Mesenteric fat pad (tissue), 1 donor: ENCODE measurements at regions not wholly inside any gene's neighbourhood (a gene's known extent, or its start where the extent isn't known, plus 50 kb on each side); places are given as distances from the start of the nearest gene placed in this dataset.
"Not testable (repeated sequence)": the region's sequence is repeated elsewhere in the genome, so short reads cannot be mapped to it uniquely, and the experiment has no call there.

Experiments
- DNase-seq: peaks from one replicate; pipeline ENCODE4 v3.0.0-alpha.2; 2020; ENCODE audit warnings: low spot score
- donor health status: DM: yes; HTN: yes; CAD: no.

- DNase-seq = no peak
Observed at GRCh38 chr2:120528051-120528692, 182.2 kb downstream of the INHBB start.

GRCh38 chr2:120528693-120529076, 182.7 kb downstream of the INHBB start:
- DNase-seq = no peak

DNA sequence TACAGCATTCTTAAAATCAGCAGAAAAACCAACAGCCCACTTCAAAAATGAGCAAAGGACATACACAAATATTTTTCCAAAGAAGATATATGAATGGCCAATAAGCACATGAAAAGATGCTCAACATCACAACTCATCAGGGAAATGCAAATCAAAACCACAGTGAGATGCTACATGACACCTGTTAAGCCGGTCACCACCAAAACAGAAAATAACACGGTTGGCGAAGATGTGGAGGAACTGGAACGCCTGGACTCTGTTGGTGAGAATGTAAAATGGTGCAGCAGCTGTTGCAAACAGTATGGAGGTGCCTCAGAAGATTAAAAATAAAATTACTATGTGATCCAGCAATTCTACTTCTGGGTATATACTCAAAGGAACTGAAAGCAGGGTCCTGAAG, 184.8 kb downstream of the INHBB start:
- DNase-seq = no peak

DNA sequence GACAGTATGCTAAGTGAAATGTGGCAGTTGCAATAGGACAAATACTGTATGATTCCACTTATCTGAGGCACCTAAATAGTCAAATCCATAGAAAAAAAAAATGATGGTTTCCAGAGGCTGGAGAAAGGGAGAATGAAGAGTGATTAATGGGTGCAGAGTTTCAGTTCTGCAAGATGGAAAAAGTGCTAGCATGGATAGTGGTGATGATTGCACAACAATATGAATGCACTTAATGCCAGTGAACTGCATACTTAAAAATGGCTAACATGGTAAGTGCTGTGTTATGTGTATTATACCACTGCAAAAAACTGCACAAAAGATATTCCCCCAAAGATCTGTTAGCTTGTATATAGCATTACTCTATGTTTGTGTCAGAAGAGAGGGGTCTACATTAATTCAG, 185.4 kb downstream of the INHBB start:
- DNase-seq = no peak

DNA sequence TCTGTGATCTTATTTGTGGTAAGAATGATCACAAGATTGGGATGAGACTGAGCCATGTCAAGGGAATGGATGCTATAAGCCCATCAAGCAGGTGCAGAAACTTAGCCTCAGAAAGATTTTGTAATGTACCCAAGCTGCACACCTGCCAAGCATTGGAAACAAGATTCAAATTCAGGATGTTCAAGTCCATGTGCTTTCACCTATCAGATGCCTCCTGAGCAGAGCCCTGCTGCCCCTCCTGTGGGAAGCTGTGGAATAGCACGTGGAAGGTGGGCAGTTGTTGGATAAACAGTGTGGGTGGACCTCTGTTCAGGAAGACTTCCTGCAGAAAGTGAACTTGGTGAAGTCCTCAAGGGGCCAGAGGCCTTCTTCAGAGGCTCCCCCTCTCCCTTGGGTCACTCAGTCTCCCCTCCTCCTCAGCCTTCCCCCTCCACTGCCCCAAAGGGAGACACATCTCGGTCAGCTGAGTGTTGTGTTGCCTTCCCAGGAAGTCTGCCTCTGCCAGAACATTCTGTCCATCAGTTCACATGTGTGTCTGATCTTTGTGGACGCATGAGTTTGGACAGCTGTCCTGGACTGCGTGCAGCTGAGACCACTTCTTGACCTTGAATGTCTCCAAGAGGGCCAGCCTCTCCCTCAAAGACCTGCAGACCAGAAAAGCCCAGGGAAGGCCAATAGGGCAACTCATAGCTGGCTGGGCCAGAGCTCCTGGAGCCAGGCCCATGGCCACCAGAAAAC, 186.1 kb downstream of the INHBB start:
- DNase-seq = no peak

DNA sequence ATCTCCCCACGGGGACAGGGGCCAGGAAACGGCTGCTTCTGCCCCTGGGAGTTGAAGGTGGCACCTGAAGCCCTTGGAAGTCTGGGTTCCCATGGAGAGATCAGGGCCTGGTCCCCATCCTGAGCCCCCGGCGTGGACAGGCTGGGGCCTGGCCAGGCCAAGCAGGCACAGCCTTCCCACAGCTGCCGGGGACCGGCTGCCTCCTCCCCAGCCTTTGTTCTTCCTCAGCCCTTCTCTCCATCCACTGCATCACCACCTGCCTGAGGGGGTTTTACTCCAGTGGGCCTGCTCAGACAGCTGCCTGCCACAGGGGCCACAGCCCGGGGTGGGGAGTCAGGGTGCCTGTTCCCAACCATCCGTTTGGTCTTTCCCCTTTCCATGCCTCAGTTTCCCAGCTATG, 187.7 kb downstream of the INHBB start:
- DNase-seq = no peak

DNA sequence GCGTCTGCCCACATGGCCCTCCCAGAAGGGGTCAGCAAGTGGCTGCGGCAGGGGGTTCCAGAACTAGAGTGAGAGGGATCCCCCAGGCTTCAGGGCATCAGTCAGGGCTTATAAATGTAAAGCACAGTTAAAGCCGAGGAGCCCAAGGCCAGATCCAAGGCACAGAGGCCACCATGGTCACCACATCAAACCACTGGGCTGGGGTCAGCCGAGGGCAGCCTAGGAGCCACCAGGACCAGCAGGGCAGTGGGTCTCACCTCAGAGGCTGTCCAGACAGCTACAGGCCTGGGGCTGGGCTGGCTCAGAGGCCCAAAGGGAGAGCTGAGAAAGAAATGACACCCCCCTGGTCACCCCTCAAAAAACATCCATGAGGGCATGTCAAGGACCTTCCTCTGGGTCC, 188.5 kb downstream of the INHBB start:
- DNase-seq = no peak

GRCh38 chr2:120535081-120535480, 189.1 kb downstream of the INHBB start:
- no peak for DNase-seq

DNA sequence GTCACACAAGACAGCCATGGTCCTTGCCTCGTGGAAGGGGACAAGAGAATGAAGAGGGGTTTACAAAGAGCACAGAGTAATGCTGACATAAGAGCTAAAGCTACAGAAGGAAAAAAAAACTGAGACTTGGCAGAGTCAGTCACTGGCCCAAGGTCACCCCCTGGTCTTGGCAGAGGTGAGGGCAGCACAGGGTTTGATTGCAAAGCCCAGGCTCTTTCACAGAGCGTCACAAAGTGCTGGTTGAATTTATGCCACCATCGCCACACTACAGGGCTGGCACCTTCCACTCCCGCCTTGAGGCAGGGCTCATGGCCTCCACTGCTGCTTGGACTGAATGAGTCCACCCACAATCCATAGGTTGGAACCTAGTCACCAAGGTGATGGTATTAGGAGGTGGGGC, 190.2 kb downstream of the INHBB start:
- DNase-seq = no peak

GRCh38 chr2:120538691-120539423, 192.9 kb downstream of the INHBB start:
- DNase-seq = no peak

DNA sequence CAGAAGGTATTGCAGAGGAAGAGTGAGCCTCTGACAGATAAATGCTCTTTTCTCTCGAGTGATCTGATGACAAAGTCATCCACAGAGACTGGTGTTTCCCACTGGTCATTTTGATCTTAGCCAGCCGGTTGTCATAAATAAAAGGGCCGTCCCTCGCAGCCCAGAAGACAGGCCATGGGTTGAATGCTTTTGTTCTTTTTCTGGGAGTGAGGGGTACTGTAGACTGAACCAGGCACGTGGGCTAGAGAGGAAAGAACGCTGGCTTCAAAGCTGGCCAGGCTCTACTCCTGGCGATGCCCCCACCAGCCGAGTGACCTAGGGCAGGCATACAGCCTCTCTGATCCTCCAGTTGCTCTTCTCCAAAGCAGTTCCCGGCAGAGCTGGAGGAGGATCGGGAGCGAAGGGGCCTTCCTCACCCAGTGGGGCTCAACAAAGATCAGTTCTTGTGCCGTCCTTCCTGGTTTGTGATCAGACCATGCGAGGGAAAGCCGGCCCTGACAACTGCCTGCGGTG, 193.5 kb downstream of the INHBB start:
- no peak for DNase-seq

DNA sequence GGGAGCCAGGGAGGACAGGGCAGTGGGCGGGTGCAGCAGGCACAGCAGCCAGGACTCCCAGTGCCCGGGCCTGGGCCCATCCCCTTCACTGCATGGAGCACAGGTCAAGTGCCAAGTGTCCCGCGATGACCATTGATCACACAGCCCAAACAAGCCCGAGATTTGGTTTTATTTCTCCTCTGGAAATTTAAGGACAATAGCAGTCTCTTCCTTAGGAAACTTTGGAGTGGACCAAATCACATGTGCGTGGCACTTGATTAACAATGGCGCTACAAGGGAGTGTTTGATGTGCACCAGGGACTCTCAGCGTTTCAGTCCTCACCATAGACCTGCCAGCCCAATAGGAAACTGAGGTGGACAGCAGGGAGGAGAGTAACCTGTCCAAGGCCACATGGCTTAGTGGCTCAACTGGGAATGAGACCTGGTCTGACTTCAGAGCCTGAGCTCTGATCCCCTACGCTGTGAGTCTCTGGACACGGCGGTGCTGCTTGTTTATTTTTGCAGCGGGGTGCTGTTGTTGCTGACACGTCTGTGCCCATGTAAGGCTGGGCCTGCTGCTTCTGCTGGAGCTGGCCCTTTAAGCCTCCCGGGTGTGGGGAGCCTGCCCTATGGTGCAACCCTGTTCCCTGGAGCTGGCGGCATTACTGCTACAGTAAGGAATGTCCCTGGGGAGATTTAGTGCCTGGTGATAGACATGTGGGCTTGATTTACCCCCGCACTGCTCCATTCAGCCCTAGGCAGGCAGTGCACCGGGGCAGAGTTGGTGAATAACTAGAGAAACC, 194.2 kb downstream of the INHBB start:
- no peak for DNase-seq

GRCh38 chr2:120540719-120541552, 194.7 kb upstream of the GLI2 start:
- no peak for DNase-seq

- DNase-seq = no peak
Observed at GRCh38 chr2:120541553-120541932, 194.1 kb upstream of the GLI2 start.

DNA sequence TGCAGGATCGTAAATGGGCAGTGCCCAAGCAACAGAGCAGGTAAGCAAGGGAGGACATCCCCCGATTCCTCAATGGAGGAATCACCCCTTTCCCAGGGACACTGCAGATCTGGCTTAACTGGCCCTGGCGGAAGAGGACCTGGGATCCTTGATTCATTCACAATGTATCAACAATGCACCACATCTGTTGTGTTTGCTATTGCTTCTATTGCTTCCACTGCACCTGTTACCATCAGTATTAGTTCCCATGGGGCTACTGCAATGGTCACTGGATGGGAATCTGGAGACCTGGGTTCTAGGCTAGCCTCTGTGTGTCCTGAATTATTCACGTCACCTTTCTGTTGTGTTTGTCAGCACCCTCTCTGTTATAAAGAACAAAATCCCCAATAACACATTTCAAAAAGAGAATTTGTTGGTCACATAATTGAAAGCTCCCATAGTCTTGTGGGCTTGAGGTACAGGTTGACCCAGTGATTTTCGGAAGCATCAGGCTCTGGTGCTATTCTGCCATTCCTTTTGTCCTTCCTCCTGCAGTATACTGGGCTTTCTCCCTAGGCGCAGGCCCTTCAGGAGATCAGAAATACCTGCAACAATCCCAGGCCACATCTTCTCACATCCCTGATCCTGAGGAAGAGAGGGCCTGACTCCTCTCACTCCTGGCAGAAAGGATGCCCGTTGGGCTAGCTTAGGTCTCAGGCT, 193.5 kb upstream of the GLI2 start:
- no peak for DNase-seq

DNA sequence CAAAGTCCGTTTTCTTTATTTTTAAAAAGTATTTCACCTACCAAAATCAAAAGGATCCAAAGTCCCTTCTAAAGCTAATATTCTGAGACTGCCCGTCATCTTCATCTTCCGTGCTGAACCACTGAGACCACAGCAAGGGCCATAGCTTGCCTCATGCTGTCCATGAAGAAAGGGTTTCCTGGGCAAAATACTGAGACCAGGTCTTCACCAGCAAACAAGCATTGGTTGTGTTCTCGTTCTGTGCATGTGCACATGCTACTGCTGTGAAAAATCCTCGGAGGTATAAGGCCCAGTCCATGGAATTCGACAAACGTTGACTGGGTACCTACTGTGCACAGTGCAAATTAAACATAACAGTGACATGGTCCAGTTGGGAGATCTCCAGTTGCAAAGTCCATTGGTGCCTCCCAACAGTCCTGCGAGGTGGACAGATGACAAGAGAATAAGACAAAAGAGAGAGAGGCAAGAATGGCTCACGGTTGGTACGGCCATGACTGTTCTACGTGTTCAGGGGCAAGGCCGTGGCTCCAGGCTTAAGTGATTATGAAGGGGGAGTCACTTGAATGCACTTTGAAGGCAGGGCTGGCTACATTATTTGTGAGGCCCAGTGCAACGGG, 192.6 kb upstream of the GLI2 start:
- no peak for DNase-seq

- no peak for DNase-seq
Observed at GRCh38 chr2:120543899-120544298, 191.8 kb upstream of the GLI2 start.

- no peak for DNase-seq
Observed at GRCh38 chr2:120544522-120544921, 191.1 kb upstream of the GLI2 start.

- DNase-seq = not testable (repeated sequence)
Observed at GRCh38 chr2:120545007-120545406, 190.7 kb upstream of the GLI2 start.
